HEK293 (cell line): ENCODE measurements at regions not wholly inside any gene's neighbourhood (a gene's known extent, or its start where the extent isn't known, plus 50 kb on each side); places are given as distances from the start of the nearest gene placed in this dataset.

Source experiments
- CTCF ChIA-PET: fragments of 350-600 bp; formaldehyde crosslinking; extraction: SDS; loops from one replicate; lab custom pipeline; 2021; ENCODE audit warnings: antibody characterized with exemption; lab: Yijun Ruan, JAX
- POLR2A ChIA-PET: fragments of 300-600 bp; formaldehyde crosslinking; extraction: SDS; loops from one replicate; lab custom pipeline; 2020; ENCODE audit warnings: antibody characterized with exemption, inconsistent platforms; lab: Yijun Ruan, JAX
- H3K27ac ChIP-seq: fragments of 200-500 bp; sonication (Bioruptor generic); 2 replicates; pipeline ENCODE4 v1.5.1; 2014; ENCODE audit warnings: low read depth, low read length, control low read depth, inconsistent platforms; ENCODE audit errors: extremely low read depth
- H3K36me3 ChIP-seq, 2 experiments: fragments of 200-500 bp in 1 of 2; sonication (Bioruptor generic) in 1 of 2; 1 replicate in 1 of 2; 2 replicates in 1 of 2; pipeline ENCODE4 v1.5.1; 2014 to 2017; ENCODE audit warnings: inconsistent platforms in 2 of 2, low read length in 2 of 2; ENCODE audit not compliant: control insufficient read depth in 2 of 2, insufficient read depth in 1 of 2
- H3K4me1 ChIP-seq: fragments of 200-500 bp; sonication (Bioruptor generic); 2 replicates; pipeline ENCODE4 v1.5.1; 2014; ENCODE audit warnings: mild to moderate bottlenecking, low read length, inconsistent platforms; ENCODE audit not compliant: control insufficient read depth, insufficient read depth
- H3K4me3 ChIP-seq: 2 replicates; pipeline ENCODE4 v1.5.1; 2011; ENCODE audit warnings: low read depth, mild to moderate bottlenecking, control low read depth, low read length, moderate library complexity
- H3K9me3 ChIP-seq: fragments of 200-500 bp; sonication (Bioruptor generic); 2 replicates; pipeline ENCODE4 v1.5.1; 2014; ENCODE audit warnings: low read depth, low read length, inconsistent platforms; ENCODE audit not compliant: control insufficient read depth, insufficient read depth
- MZF1 ChIP-seq: fragments of 450-650 bp; formaldehyde crosslinking; IDR thresholded peaks from 2 replicates; pipeline ENCODE4 v1.5.1; 2017; ENCODE audit warnings: missing biosample characterization, missing genetic modification characterization, borderline replicate concordance
- SCRT2 ChIP-seq: fragments of 450-650 bp; formaldehyde crosslinking; IDR thresholded peaks from 2 replicates; pipeline ENCODE4 v1.5.1; 2016; ENCODE audit warnings: missing biosample characterization, missing genetic modification characterization
- SETDB1 ChIP-seq: IDR thresholded peaks from one replicate; pipeline ENCODE4 v1.6.1; 2017; ENCODE audit warnings: mild to moderate bottlenecking, low read length, moderate library complexity, mixed read lengths; ENCODE audit not compliant: insufficient read length
- SP2 ChIP-seq: fragments of 450-650 bp; formaldehyde crosslinking; IDR thresholded peaks from 2 replicates; pipeline ENCODE4 v1.5.1; 2016; ENCODE audit warnings: missing biosample characterization, missing genetic modification characterization
- TRIM28 ChIP-seq: IDR thresholded peaks from 2 replicates; pipeline ENCODE4 v1.6.1; 2011; ENCODE audit warnings: low read length, control low read depth, borderline replicate concordance
- ZBTB17 ChIP-seq: fragments of 450-650 bp; formaldehyde crosslinking; IDR thresholded peaks from 2 replicates; pipeline ENCODE4 v1.5.1; 2016; ENCODE audit warnings: missing biosample characterization, missing genetic modification characterization
- ZBTB7A ChIP-seq: fragments of 450-650 bp; formaldehyde crosslinking; IDR thresholded peaks from 2 replicates; pipeline ENCODE4 v1.5.1; 2016; ENCODE audit warnings: low read depth, missing biosample characterization, missing genetic modification characterization
- ZFP69B ChIP-seq: fragments of 450-650 bp; formaldehyde crosslinking; IDR thresholded peaks from 2 replicates; pipeline ENCODE4 v1.5.1; 2016; ENCODE audit warnings: missing biosample characterization, missing genetic modification characterization
- ZNF140 ChIP-seq: fragments of 450-650 bp; formaldehyde crosslinking; IDR thresholded peaks from 2 replicates; pipeline ENCODE4 v1.5.1; 2016; ENCODE audit warnings: missing biosample characterization, missing genetic modification characterization
- ZNF157 ChIP-seq: fragments of 450-650 bp; formaldehyde crosslinking; IDR thresholded peaks from 2 replicates; pipeline ENCODE4 v1.5.1; 2016; ENCODE audit warnings: missing biosample characterization, missing genetic modification characterization
- ZNF169 ChIP-seq: fragments of 450-650 bp; formaldehyde crosslinking; IDR thresholded peaks from 2 replicates; pipeline ENCODE4 v1.5.1; 2016; ENCODE audit warnings: missing biosample characterization, missing genetic modification characterization
- ZNF174 ChIP-seq: fragments of 450-650 bp; formaldehyde crosslinking; IDR thresholded peaks from 2 replicates; pipeline ENCODE4 v1.5.0; 2017; ENCODE audit warnings: missing biosample characterization, mild to moderate bottlenecking, missing genetic modification characterization
- ZNF23 ChIP-seq: fragments of 450-650 bp; formaldehyde crosslinking; IDR thresholded peaks from 2 replicates; pipeline ENCODE4 v1.5.1; 2016; ENCODE audit warnings: missing biosample characterization, missing genetic modification characterization, borderline replicate concordance
- ZNF274 ChIP-seq, 2 experiments: fragments of 200-500 bp in 1 of 2; fragments of 450-650 bp in 1 of 2; sonication (Bioruptor generic) in 1 of 2; formaldehyde crosslinking in 1 of 2; IDR thresholded peaks; 2 replicates each; pipeline versions ENCODE4 v1.5.1 to v1.6.1; 2014 to 2016; ENCODE audit warnings: borderline replicate concordance in 1 of 2, inconsistent platforms in 1 of 2, low read length in 1 of 2, missing biosample characterization in 1 of 2, missing genetic modification characterization in 1 of 2
- ZNF324 ChIP-seq: fragments of 450-650 bp; formaldehyde crosslinking; IDR thresholded peaks from 2 replicates; pipeline ENCODE4 v1.5.1; 2016; ENCODE audit warnings: missing biosample characterization, missing genetic modification characterization
- ZNF48 ChIP-seq: fragments of 450-650 bp; formaldehyde crosslinking; IDR thresholded peaks from 2 replicates; pipeline ENCODE4 v1.5.1; 2016; ENCODE audit warnings: missing biosample characterization, missing genetic modification characterization
- ZNF530 ChIP-seq: fragments of 450-650 bp; formaldehyde crosslinking; IDR thresholded peaks from 2 replicates; pipeline ENCODE4 v1.5.1; 2016; ENCODE audit warnings: low read depth, missing biosample characterization, missing genetic modification characterization
- ZNF558 ChIP-seq: fragments of 450-650 bp; formaldehyde crosslinking; IDR thresholded peaks from 2 replicates; pipeline ENCODE4 v1.5.1; 2016; ENCODE audit warnings: missing biosample characterization, missing genetic modification characterization
- ZNF600 ChIP-seq: fragments of 450-650 bp; formaldehyde crosslinking; IDR thresholded peaks from 2 replicates; pipeline ENCODE4 v1.5.1; 2016; ENCODE audit warnings: missing biosample characterization, missing genetic modification characterization
- ZNF707 ChIP-seq: fragments of 450-650 bp; formaldehyde crosslinking; IDR thresholded peaks from 2 replicates; pipeline ENCODE4 v1.5.1; 2016; ENCODE audit warnings: missing biosample characterization, missing genetic modification characterization
- TF ChIP-seq, protein P1 (sequence below): fragments of 450-650 bp; formaldehyde crosslinking; IDR thresholded peaks from 2 replicates; pipeline ENCODE4 v1.5.1; 2016; ENCODE audit warnings: missing biosample characterization, missing genetic modification characterization
- TF ChIP-seq, protein P2 (sequence below): fragments of 450-650 bp; formaldehyde crosslinking; IDR thresholded peaks from 2 replicates; pipeline ENCODE4 v1.5.1; 2016; ENCODE audit warnings: missing biosample characterization, missing genetic modification characterization
- TF ChIP-seq, protein P3 (sequence below): fragments of 450-650 bp; formaldehyde crosslinking; IDR thresholded peaks from 2 replicates; pipeline ENCODE4 v1.5.1; 2016; ENCODE audit warnings: missing biosample characterization, missing genetic modification characterization
- TF ChIP-seq, protein P4 (sequence below): fragments of 450-650 bp; formaldehyde crosslinking; IDR thresholded peaks from 2 replicates; pipeline ENCODE4 v1.5.1; 2017; ENCODE audit warnings: missing biosample characterization, mild to moderate bottlenecking, missing genetic modification characterization, moderate library complexity
- TF ChIP-seq, protein P5 (sequence below): fragments of 450-650 bp; formaldehyde crosslinking; IDR thresholded peaks from 2 replicates; pipeline ENCODE4 v1.5.1; 2016; ENCODE audit warnings: missing biosample characterization, missing genetic modification characterization

DNA sequence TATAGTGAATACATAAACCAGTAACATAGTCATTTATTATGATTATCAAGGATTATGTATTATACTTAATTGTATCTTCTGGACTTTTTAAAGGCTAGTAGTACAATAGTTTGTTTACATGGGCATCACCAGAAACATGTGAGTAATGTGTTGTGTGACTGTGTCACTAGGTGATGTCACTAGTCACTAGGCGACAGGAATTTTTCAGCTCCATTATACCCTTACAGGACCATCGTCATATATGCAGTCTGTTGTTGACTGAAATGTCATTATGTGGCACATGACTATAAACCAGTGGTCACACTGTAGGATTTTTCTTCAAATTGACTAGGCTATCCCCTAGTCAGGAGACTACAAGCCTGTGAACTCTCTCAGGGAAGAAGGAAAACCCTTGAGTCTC lies 86.5 kb upstream of the CENPW start (continued):
- TF ChIP-seq, protein P1, sequence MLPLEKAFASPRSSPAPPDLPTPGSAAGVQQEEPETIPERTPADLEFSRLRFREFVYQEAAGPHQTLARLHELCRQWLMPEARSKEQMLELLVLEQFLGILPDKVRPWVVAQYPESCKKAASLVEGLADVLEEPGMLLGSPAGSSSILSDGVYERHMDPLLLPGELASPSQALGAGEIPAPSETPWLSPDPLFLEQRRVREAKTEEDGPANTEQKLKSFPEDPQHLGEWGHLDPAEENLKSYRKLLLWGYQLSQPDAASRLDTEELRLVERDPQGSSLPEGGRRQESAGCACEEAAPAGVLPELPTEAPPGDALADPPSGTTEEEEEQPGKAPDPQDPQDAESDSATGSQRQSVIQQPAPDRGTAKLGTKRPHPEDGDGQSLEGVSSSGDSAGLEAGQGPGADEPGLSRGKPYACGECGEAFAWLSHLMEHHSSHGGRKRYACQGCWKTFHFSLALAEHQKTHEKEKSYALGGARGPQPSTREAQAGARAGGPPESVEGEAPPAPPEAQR (tag by site-specific recombination), result no peak
- no peak for TF ChIP-seq ZNF174 (tag by site-specific recombination)
- no peak for TF ChIP-seq SCRT2 (tag by site-specific recombination)
- no peak for TF ChIP-seq MZF1 (tag by site-specific recombination)
- no peak for TF ChIP-seq ZNF157 (tag by site-specific recombination)
- no peak for TF ChIP-seq ZNF169 (tag by site-specific recombination)
- no peak for TF ChIP-seq SETDB1
- TF ChIP-seq ZNF600 (tag by site-specific recombination), result no peak

DNA sequence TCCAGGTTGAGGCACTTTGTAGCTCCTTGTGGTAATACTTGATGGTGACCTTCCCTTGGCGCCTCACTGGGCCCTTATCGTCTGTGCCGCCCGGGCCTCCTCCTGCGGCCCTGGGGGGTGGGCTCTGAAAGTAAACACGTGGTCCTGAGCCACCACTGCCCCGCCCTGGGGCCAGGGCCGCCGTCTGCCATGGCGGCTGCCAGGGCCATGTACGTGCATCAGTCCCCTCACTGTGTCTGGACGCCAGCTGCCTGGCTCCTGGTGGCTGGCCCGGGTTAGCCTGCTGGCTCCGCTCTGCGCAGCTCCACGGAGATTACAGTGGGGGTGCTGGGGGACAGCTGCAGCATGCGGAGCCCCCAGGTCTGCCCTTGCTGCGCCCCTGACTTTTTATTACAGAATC lies 81.8 kb upstream of the CENPW start:
- no peak overlapping the region for H3K4me3 ChIP-seq
- TF ChIP-seq, protein P2, sequence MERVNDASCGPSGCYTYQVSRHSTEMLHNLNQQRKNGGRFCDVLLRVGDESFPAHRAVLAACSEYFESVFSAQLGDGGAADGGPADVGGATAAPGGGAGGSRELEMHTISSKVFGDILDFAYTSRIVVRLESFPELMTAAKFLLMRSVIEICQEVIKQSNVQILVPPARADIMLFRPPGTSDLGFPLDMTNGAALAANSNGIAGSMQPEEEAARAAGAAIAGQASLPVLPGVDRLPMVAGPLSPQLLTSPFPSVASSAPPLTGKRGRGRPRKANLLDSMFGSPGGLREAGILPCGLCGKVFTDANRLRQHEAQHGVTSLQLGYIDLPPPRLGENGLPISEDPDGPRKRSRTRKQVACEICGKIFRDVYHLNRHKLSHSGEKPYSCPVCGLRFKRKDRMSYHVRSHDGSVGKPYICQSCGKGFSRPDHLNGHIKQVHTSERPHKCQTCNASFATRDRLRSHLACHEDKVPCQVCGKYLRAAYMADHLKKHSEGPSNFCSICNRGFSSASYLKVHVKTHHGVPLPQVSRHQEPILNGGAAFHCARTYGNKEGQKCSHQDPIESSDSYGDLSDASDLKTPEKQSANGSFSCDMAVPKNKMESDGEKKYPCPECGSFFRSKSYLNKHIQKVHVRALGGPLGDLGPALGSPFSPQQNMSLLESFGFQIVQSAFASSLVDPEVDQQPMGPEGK (tag by site-specific recombination), result no peak
- TF ChIP-seq ZNF530 (tag by site-specific recombination) (no peak), ZNF707 (tag by site-specific recombination) (no peak), ZNF558 (tag by site-specific recombination) (no peak), ZNF324 (tag by site-specific recombination) (no peak), ZBTB17 (tag by site-specific recombination) (no peak), ZNF274 (IDR thresholded peaks at IDR 0.05; ENCODE audit: low read length) (no peak), ZNF274 (tag by site-specific recombination; IDR thresholded peaks at IDR 0.05; ENCODE audit: borderline replicate concordance) (no peak), ZBTB7A (tag by site-specific recombination) (no peak), ZNF48 (tag by site-specific recombination) (no peak)
- TF ChIP-seq, protein P3, sequence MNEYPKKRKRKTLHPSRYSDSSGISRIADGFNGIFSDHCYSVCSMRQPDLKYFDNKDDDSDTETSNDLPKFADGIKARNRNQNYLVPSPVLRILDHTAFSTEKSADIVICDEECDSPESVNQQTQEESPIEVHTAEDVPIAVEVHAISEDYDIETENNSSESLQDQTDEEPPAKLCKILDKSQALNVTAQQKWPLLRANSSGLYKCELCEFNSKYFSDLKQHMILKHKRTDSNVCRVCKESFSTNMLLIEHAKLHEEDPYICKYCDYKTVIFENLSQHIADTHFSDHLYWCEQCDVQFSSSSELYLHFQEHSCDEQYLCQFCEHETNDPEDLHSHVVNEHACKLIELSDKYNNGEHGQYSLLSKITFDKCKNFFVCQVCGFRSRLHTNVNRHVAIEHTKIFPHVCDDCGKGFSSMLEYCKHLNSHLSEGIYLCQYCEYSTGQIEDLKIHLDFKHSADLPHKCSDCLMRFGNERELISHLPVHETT, result no peak
- CTCF ChIA-PET, result interaction anchor here (0.8 kb wide), 1 partner anchor 20 kb away, joined by 4 read pairs; no protein-coding TSS in a partner anchor
- no peaks in the 10 kb centered on the region for H3K9me3 ChIP-seq
- H3K27ac ChIP-seq, result no peak overlapping the region
- H3K36me3 ChIP-seq, result no peaks in the 10 kb centered on the region
- POLR2A ChIA-PET, result no interaction called here
- H3K4me1 ChIP-seq, result no peaks in the 10 kb centered on the region

DNA sequence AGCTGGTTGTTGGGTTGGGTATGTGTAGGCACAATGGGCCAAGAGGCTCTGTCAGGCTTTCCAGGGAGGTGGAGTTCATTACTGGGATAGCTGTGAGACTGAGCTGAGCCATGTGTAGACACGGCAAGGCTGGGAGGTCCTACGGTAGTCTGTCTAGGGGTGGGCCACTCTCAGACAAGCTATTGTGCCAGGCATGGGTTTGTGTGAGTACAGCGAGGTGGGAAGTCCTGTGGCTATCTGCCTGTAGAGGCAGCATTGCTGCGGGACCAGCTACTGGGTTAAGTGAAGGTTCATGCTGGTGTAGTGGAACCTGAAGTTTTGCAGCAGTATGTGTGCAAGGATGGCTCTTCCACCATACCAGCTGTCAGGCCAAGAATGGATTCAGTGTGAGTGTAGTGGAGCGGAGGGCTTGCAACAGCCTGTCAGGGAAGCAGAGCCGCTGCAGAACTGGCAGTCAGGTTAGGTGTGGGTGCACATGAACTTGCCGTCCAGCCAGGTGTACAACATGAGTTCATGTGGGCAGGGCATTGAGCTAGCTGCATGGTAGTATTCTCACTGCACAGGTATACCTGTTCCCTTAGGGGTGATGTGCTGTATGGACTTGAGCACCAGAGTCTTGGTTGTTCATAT lies 78.0 kb upstream of the CENPW start:
- POLR2A ChIA-PET, result no interaction called here
- H3K27ac ChIP-seq, result no peak overlapping the region
- no peak overlapping the region for H3K4me3 ChIP-seq
- no peaks in the 10 kb centered on the region for H3K9me3 ChIP-seq
- H3K4me1 ChIP-seq, result no peaks in the 10 kb centered on the region
- no peaks in the 10 kb centered on the region for H3K36me3 ChIP-seq
- CTCF ChIA-PET, result interaction anchor here (1.1 kb wide), 2 partner anchors 25 to 35 kb away, joined by 3 to 5 read pairs; no protein-coding TSS in a partner anchor
- TF ChIP-seq ZNF140 (no peak), ZFP69B (no peak), SP2 (tag by site-specific recombination) (no peak), TRIM28 (no peak), ZNF23 (tag by site-specific recombination) (no peak)
- TF ChIP-seq, protein P4, sequence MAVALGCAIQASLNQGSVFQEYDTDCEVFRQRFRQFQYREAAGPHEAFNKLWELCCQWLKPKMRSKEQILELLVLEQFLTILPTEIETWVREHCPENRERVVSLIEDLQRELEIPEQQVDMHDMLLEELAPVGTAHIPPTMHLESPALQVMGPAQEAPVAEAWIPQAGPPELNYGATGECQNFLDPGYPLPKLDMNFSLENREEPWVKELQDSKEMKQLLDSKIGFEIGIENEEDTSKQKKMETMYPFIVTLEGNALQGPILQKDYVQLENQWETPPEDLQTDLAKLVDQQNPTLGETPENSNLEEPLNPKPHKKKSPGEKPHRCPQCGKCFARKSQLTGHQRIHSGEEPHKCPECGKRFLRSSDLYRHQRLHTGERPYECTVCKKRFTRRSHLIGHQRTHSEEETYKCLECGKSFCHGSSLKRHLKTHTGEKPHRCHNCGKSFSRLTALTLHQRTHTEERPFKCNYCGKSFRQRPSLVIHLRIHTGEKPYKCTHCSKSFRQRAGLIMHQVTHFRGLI (tag by site-specific recombination), result no peak
- TF ChIP-seq, protein P5, sequence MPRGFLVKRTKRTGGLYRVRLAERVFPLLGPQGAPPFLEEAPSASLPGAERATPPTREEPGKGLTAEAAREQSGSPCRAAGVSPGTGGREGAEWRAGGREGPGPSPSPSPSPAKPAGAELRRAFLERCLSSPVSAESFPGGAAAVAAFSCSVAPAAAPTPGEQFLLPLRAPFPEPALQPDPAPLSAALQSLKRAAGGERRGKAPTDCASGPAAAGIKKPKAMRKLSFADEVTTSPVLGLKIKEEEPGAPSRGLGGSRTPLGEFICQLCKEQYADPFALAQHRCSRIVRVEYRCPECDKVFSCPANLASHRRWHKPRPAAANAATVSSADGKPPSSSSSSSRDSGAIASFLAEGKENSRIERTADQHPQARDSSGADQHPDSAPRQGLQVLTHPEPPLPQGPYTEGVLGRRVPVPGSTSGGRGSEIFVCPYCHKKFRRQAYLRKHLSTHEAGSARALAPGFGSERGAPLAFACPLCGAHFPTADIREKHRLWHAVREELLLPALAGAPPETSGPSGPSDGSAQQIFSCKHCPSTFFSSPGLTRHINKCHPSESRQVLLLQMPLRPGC, result no peak
